ENCODE measurements at regions not wholly inside any gene's neighbourhood (a gene's known extent, or its start where the extent isn't known, plus 50 kb on each side); places are given as distances from the start of the nearest gene placed in this dataset.

DNA sequence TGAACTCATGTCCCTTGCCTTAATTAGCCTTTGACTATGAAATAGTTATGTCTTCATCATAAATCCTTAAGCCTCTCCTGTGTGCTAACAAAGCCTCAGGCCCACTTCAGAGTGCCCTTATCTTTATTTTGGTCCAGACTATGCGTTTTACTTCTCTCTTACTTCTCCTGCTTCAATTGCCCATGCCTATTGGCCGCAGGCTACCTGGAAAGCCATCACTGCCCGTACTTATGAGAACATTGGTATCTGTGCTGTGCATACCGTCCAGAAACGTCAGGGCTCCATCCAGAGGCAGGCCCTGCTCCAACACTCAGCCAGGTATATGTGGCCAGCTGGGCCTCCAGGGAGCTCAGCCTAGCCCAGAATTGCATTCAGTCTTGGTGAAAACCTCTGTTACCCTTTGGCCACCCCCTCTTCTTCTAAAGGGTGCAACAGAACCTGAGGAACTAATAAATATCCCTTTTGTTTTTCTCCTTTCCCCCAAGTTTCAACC, 212.4 kb upstream of the MTPN start:
- TF ChIP-seq, protein P1, sequence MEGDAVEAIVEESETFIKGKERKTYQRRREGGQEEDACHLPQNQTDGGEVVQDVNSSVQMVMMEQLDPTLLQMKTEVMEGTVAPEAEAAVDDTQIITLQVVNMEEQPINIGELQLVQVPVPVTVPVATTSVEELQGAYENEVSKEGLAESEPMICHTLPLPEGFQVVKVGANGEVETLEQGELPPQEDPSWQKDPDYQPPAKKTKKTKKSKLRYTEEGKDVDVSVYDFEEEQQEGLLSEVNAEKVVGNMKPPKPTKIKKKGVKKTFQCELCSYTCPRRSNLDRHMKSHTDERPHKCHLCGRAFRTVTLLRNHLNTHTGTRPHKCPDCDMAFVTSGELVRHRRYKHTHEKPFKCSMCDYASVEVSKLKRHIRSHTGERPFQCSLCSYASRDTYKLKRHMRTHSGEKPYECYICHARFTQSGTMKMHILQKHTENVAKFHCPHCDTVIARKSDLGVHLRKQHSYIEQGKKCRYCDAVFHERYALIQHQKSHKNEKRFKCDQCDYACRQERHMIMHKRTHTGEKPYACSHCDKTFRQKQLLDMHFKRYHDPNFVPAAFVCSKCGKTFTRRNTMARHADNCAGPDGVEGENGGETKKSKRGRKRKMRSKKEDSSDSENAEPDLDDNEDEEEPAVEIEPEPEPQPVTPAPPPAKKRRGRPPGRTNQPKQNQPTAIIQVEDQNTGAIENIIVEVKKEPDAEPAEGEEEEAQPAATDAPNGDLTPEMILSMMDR (conservative IDR thresholded peaks at IDR 0.05): 0 out of 2 replicates have a peak, but pooled peaks have one; percentile 9
- no peak for TF ChIP-seq ZFX (IDR thresholded peaks at IDR 0.05)
- no peak overlapping the region for H3K27ac ChIP-seq

DNA sequence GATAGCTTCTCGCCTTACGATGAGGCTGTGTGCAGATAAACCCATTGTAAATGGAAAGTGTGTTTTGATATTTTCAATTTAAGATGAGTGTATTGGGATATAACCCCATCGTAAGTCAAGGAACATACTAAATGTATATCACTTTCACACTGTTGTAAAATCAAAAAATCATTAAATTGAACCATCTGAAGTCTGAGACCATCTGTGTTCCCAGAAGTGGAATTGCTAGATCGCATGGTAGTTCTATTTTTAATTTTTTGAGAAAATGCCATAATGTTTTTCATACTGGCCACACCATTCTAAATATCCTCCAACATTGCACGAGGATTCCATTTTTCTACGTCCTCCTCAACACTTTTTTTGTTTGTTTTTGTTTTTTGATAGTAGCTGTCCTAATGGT, 209.1 kb upstream of the MTPN start:
- no peak overlapping the region for H3K27ac ChIP-seq
- TF ChIP-seq, protein P1 (conservative IDR thresholded peaks at IDR 0.05): no peak
- no peak for TF ChIP-seq ZFX (IDR thresholded peaks at IDR 0.05)

DNA sequence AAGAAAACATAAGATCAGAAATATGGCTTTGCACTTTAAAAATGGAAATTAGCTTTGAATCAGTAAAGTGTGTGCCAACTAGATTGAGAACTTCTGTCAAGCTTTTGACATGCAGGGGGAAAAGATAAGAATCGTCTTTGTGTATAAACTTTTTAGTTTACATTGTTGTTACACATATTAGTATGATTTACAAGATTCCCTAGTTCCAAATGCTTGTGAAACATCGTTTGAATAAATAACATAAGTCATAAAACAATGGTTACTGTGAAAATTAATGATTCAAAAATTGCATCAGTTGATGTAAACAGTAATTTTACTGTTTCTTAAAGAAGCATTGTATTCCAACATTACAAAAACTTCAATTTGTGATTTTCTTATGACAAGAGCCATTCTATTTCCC, 207.6 kb upstream of the MTPN start:
- no peak overlapping the region for H3K27ac ChIP-seq
- no peak for TF ChIP-seq ZFX (IDR thresholded peaks at IDR 0.05)
- TF ChIP-seq, protein P1 (conservative IDR thresholded peaks at IDR 0.05): no peak

DNA sequence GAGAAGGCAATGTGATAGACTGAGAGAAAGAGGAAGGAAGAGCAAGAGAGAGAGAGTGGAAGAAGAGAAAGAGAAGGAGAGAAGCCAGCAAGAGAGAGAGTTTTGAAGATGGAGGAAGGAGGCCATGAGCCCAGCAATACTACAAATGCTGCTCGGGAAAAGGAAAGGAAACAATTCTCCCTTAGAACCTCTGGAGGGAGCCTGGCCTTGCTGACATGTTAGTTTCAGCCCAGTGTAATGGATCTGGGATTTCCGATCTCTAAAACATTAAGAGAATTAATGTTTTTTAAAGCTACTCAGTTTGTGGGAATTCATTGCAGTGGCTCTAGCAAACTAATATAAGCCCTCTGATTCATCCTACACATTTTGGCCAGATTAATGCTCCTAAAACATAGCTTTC, 206.8 kb upstream of the MTPN start:
- no peak overlapping the region for H3K27ac ChIP-seq
- TF ChIP-seq, protein P1 (conservative IDR thresholded peaks at IDR 0.05): peak; percentile 36
- TF ChIP-seq ZFX (IDR thresholded peaks at IDR 0.05): no peak

DNA sequence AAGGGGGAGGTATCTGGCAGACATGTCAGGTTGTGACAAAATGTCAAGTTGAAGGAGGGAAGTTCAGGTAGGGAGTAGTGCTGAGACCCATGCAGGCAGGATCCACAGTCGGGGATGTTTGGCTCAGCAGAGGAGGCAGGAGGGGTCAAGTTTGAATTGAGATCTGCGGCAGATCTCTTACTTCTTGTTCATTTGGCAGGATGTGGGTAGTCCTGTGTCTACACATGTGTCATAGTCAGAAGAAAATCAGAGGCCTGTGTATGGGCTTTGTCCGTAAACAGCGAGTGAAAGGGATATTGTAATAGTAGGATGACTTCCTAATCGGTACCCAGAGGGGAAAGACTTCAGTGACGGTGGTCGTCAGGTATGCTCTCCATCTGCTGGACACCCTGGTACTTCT, 203.8 kb upstream of the MTPN start:
- TF ChIP-seq, protein P1 (conservative IDR thresholded peaks at IDR 0.05): no peak
- TF ChIP-seq ZFX (IDR thresholded peaks at IDR 0.05): no peak
- no peak overlapping the region for H3K27ac ChIP-seq

DNA sequence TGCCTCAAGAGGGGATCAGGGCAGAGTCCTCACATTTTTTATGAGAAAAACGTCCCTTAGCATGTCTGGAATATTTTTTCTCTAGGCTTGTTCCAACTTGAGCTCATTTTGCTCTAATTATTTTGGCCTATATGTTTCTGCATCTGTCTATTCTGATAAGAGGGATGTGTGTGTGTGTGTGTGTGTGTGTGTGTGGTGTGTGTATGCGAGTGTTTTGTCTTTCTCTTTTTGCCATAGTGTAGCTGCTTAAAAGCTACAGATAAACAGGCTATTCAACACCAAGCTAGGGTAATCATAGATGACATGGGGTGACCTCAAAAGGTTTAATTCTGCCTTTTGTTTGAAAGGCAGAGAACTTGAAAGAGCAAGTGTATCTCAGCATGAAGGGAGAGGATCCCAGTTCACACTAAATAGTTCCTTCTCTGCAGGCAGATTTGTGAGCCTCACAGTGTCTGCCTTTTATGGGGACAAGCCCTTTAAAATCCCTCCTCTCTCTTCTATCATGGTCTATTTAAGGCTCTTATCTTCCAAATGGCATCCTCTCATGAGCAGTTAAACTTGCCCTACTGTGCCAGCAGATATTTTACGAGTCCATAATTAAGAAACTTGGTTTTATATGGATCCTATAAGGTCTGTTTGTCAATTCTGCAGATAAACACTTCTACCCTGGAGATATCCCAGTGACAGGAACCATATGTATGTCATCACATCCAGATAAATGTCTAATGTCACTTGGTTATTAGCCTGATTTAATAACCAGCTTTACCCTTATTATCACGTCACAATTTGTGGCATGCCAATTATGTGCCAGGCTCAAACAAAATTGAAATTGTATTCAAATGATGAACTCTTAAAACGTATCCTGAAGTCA, 202.9 kb upstream of the MTPN start:
- no peak for TF ChIP-seq ZFX (IDR thresholded peaks at IDR 0.05)
- TF ChIP-seq, protein P1 (conservative IDR thresholded peaks at IDR 0.05): no peak
- H3K27ac ChIP-seq: no peak overlapping the region

DNA sequence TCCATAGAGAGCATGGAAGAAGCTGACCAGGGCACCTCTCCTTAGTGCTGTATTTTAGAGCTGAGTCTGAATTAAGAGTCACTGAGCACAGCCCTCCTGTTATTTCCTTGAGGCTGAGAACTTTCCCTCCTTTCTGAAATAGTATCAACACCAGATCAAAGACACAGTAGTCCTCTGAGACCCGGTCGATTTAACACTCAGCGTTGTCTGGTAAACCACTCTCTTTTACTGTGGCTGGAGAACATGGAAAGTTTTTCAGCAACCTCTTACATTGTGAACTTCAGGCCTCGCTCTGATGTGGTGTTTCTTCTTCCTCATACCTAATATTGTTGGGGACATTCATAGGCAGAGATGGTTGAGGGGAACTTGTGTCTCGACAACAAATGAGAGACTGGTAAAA, 202.0 kb upstream of the MTPN start:
- TF ChIP-seq, protein P1 (conservative IDR thresholded peaks at IDR 0.05): no peak
- no peak for TF ChIP-seq ZFX (IDR thresholded peaks at IDR 0.05)
- no peak overlapping the region for H3K27ac ChIP-seq

Data from C4-2B (cell line).